Activated CD8-positive, alpha-beta memory T cell treated with anti-CD3 and anti-CD28 coated beads for 48 hours (primary cell): ENCODE measurements at regions not wholly inside any gene's neighbourhood (a gene's known extent, or its start where the extent isn't known, plus 50 kb on each side); places are given as distances from the start of the nearest gene placed in this dataset.
"Not testable (repeated sequence)": the region's sequence is repeated elsewhere in the genome, so short reads cannot be mapped to it uniquely, and the experiment has no call there.

ENCODE experiments used
- DNase-seq, 3 experiments: peaks; one replicate each; pipeline ENCODE4 v3.0.0-alpha.2; 2020; ENCODE audit warnings: low read depth in 2 of 3, low spot score in 2 of 3

GRCh38 chrX:54615109-54615508, 85.1 kb downstream of the GNL3L start:
- DNase-seq: no peak

- DNase-seq: no peak
Measured at GRCh38 chrX:54633641-54634040, 103.6 kb downstream of the GNL3L start.

GRCh38 chrX:54639018-54639345, 109.0 kb downstream of the GNL3L start:
- no peak for DNase-seq

GRCh38 chrX:54639346-54640102, 109.5 kb downstream of the GNL3L start:
- peak; percentile 57 to 66 (median 61) for DNase-seq

GRCh38 chrX:54640103-54640690, 110.2 kb downstream of the GNL3L start:
- no peak for DNase-seq

GRCh38 chrX:54640736-54641135, 110.7 kb downstream of the GNL3L start:
- DNase-seq: no peak

GRCh38 chrX:54641530-54641929, 111.5 kb downstream of the GNL3L start:
- no peak for DNase-seq

- not testable (repeated sequence) for DNase-seq
Measured at GRCh38 chrX:54647607-54648006, 117.6 kb downstream of the GNL3L start.

- no peak for DNase-seq
Measured at GRCh38 chrX:54659547-54659946, 129.5 kb downstream of the GNL3L start.

GRCh38 chrX:54675762-54676161, 122.3 kb downstream of the ITIH6 start:
- DNase-seq: no peak

GRCh38 chrX:54695231-54695630, 102.8 kb downstream of the ITIH6 start:
- no peak for DNase-seq

- DNase-seq: no peak
Measured at GRCh38 chrX:54695816-54696487, 102.1 kb downstream of the ITIH6 start.
